CD8-positive, alpha-beta memory T cell (primary cell): ENCODE measurements at regions not wholly inside any gene's neighbourhood (a gene's known extent, or its start where the extent isn't known, plus 50 kb on each side); places are given as distances from the start of the nearest gene placed in this dataset.

Experiments
- CTCF ChIA-PET: fragments of 350-600 bp; sonication (Branson Sonifier 250); formaldehyde crosslinking; loops from one replicate; lab custom pipeline; 2021; ENCODE audit warnings: antibody characterized with exemption; lab: Charles Lee
- POLR2A ChIA-PET: fragments of 350-600 bp; sonication (Branson Sonifier 250); formaldehyde crosslinking; loops from one replicate; lab custom pipeline; 2021; ENCODE audit warnings: antibody characterized with exemption; lab: Charles Lee
- DNase-seq, 5 donors: peaks; one replicate each; pipeline versions ENCODE4 v3.0.0 to v3.0.0-alpha.2; 2020 to 2022; ENCODE audit warnings: mixed read lengths in 1 of 5
- H3K27ac ChIP-seq: one replicate; pipeline ENCODE4 v1.7.0; 2013; ENCODE audit warnings: low read depth, mild to moderate bottlenecking, low read length, moderate library complexity
- H3K27me3 ChIP-seq: 2 replicates; pipeline ENCODE4 v1.7.0; 2013; ENCODE audit warnings: low read length, mild to moderate bottlenecking; ENCODE audit not compliant: insufficient read depth, poor library complexity, severe bottlenecking
- H3K36me3 ChIP-seq: 2 replicates; pipeline ENCODE4 v1.7.0; 2013; ENCODE audit warnings: mild to moderate bottlenecking, low read length, moderate library complexity; ENCODE audit not compliant: insufficient read depth
- H3K4me1 ChIP-seq: 2 replicates; pipeline ENCODE4 v1.7.0; 2013; ENCODE audit warnings: mild to moderate bottlenecking, low read length, moderate library complexity; ENCODE audit not compliant: insufficient read depth
- H3K4me3 ChIP-seq: 2 replicates; pipeline ENCODE4 v1.7.0; 2013; ENCODE audit warnings: mild to moderate bottlenecking, low read length
- H3K9me3 ChIP-seq: 2 replicates; pipeline ENCODE4 v1.7.0; 2013; ENCODE audit warnings: mild to moderate bottlenecking, low read length
- H3K27ac Mint-ChIP-seq, 8 donors: one replicate each; pipeline ENCODE4 v1.8.0; 2020 to 2021; ENCODE audit warnings: mixed read lengths in 8 of 8, mild to moderate bottlenecking in 6 of 8, inconsistent platforms in 3 of 8, moderate library complexity in 3 of 8
- H3K27me3 Mint-ChIP-seq, 2 donors: one replicate each; pipeline ENCODE4 v1.8.0; 2020 to 2021; ENCODE audit warnings: mixed read lengths in 2 of 2, mild to moderate bottlenecking in 1 of 2, moderate library complexity in 1 of 2
- H3K36me3 Mint-ChIP-seq, 3 donors: one replicate each; pipeline ENCODE4 v1.8.0; 2020 to 2021; ENCODE audit warnings: mixed read lengths in 3 of 3, inconsistent platforms in 1 of 3, mild to moderate bottlenecking in 1 of 3
- H3K4me1 Mint-ChIP-seq, 3 donors: one replicate each; pipeline ENCODE4 v1.8.0; 2020 to 2021; ENCODE audit warnings: mixed read lengths in 3 of 3, inconsistent platforms in 1 of 3, mild to moderate bottlenecking in 1 of 3
- H3K4me3 Mint-ChIP-seq, 7 donors: one replicate each; pipeline ENCODE4 v1.8.0; 2020 to 2021; ENCODE audit warnings: mixed read lengths in 7 of 7, mild to moderate bottlenecking in 6 of 7, moderate library complexity in 4 of 7, inconsistent platforms in 2 of 7
- H3K9me3 Mint-ChIP-seq, 5 donors: one replicate each; pipeline ENCODE4 v1.8.0; 2020 to 2022; ENCODE audit warnings: mixed read lengths in 5 of 5, mild to moderate bottlenecking in 3 of 5, moderate library complexity in 2 of 5, inconsistent platforms in 1 of 5

DNA sequence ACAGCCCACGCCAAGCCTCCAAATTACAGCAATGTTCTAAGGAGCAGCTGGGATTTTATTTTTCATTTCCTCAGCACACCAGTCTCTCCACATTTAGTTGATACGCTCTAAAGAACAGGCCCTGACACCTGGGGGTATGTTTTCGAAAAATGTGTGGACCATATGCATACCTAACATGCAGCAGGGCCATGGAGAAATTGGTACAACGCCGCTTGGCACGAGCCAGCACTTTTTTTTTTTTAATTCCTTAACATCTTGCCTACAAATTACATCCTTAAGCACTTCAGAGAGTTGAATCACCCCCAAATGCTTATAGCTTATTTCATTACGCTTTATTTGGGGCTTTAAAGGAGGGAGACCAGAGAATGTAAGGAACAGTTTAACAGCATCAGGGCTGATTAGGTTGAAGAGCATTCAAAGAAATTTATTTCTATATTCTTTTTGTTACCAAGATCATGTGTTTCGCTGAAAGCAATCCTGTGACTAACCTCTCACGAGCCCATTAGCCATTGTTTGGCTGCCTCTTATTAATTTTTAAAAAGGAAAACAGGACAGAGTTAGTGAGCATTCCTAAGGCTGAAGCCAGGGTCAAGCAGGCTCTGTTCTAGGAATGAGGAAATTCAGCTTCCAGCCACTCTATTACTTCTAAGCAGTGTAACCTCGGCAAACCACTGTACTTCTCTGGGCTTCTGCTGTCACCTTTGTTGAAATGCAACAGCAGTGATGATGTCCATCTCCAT, 173.8 kb downstream of the ACTL7B start:
- CTCF ChIA-PET = no interaction called here
- H3K4me3 Mint-ChIP-seq = no peak overlapping the region
- DNase-seq = no peak
- no peak overlapping the region for H3K27ac Mint-ChIP-seq
- POLR2A ChIA-PET = no interaction called here
- H3K27ac ChIP-seq = no peak overlapping the region
- no peaks in the 10 kb centered on the region for H3K4me1 ChIP-seq
- no peaks in the 10 kb centered on the region for H3K36me3 ChIP-seq
- H3K27me3 Mint-ChIP-seq = no peaks in the 10 kb centered on the region
- H3K27me3 ChIP-seq = no peaks in the 10 kb centered on the region
- peaks cover 0 to 5% (median 0%) of the 10 kb centered on the region in 5 donors for H3K9me3 Mint-ChIP-seq
- H3K9me3 ChIP-seq = no peaks in the 10 kb centered on the region
- no peaks in the 10 kb centered on the region for H3K36me3 Mint-ChIP-seq
- no peaks in the 10 kb centered on the region for H3K4me1 Mint-ChIP-seq
- H3K4me3 ChIP-seq = no peak overlapping the region

DNA sequence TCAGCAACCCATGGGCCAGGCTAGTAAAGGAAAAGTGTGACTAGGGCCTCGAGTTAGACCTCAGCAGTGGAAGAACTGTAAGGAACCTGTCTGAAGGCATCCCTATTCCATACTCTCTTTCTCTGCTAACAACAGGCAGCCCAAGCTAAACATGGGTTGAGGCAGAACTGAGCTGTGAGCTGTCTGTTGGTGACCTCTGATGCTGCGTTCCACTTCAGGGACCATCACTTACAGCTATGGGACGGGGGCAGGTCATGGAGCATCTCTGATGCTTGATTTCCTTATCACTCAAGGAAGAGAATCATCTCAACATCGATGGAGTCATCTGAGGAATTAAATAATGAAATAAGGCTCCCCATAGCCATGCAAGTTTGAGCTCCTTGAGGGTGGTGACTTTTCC, 174.8 kb downstream of the ACTL7B start:
- ChIA-PET CTCF (no interaction called here), POLR2A (no interaction called here)
- Histone ChIP-seq H3K27me3 (no peaks in the 10 kb centered on the region), H3K4me1 (no peaks in the 10 kb centered on the region), H3K27ac (no peak overlapping the region), H3K9me3 (no peaks in the 10 kb centered on the region), H3K4me3 (no peak overlapping the region), H3K36me3 (no peaks in the 10 kb centered on the region)
- no peak for DNase-seq
- Mint-ChIP-seq H3K27me3 (no peaks in the 10 kb centered on the region), H3K4me3 (no peak overlapping the region), H3K27ac (no peak overlapping the region), H3K9me3 (peaks cover 0 to 3% (median 0%) of the 10 kb centered on the region in 5 donors), H3K4me1 (no peaks in the 10 kb centered on the region), H3K36me3 (no peaks in the 10 kb centered on the region)

DNA sequence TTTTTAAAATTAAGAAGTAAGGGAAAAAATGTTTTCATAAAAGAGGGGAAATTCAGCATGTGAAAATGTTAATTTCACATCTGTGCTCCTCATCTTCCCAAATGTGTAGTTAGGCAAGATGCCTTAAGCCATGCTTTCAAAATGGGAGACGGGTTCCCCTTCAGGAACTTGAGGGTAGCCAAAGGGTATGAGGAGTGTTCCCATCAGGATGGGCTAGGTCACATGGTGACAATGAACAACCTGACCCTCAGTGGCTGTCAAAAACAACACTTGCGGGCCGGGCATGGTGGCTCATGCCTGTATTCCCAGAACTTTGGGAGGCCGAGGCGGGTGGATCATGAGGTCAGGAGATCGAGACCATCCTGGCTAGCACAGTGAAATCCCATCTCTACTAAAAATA, 178.0 kb downstream of the ACTL7B start:
- Histone ChIP-seq H3K27ac (no peak overlapping the region), H3K4me3 (no peak overlapping the region), H3K9me3 (no peaks in the 10 kb centered on the region), H3K27me3 (no peaks in the 10 kb centered on the region), H3K36me3 (no peaks in the 10 kb centered on the region), H3K4me1 (no peaks in the 10 kb centered on the region)
- no peak overlapping the region for H3K4me3 Mint-ChIP-seq
- no peaks in the 10 kb centered on the region for H3K27me3 Mint-ChIP-seq
- H3K36me3 Mint-ChIP-seq = no peaks in the 10 kb centered on the region
- ChIA-PET CTCF (no interaction called here), POLR2A (no interaction called here)
- no peak overlapping the region for H3K27ac Mint-ChIP-seq
- no peak for DNase-seq
- H3K4me1 Mint-ChIP-seq = no peaks in the 10 kb centered on the region
- peaks cover 0 to 3% (median 0%) of the 10 kb centered on the region in 5 donors for H3K9me3 Mint-ChIP-seq

DNA sequence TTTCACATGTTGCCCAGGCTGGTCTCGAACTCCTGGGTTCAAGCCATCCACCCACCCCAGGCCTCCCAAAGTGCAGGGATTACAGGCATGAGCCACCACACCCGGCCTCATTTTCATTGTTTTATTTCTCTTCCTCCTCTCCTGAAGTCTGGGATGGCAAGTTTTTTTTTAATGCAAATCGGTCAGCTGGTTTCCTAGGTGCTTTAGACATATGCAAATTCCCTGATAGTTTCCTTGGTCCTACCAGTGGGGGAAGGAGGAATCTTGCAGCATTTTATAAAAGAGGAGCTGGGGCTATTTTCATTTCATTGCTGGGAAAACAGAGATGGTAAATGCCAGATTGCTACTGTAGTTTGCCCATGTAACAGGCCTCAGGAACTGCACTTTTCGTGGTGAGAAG, 179.4 kb downstream of the ACTL7B start:
- no peak for DNase-seq
- CTCF ChIA-PET = no interaction called here
- H3K36me3 ChIP-seq = no peaks in the 10 kb centered on the region
- Mint-ChIP-seq H3K4me1 (no peaks in the 10 kb centered on the region), H3K27me3 (no peaks in the 10 kb centered on the region), H3K4me3 (no peak overlapping the region), H3K36me3 (no peaks in the 10 kb centered on the region), H3K27ac (no peak overlapping the region), H3K9me3 (peaks cover 0 to 3% (median 0%) of the 10 kb centered on the region in 5 donors)
- POLR2A ChIA-PET = no interaction called here
- no peak overlapping the region for H3K4me3 ChIP-seq
- H3K27ac ChIP-seq = no peak overlapping the region
- no peaks in the 10 kb centered on the region for H3K9me3 ChIP-seq
- no peaks in the 10 kb centered on the region for H3K27me3 ChIP-seq
- no peaks in the 10 kb centered on the region for H3K4me1 ChIP-seq

DNA sequence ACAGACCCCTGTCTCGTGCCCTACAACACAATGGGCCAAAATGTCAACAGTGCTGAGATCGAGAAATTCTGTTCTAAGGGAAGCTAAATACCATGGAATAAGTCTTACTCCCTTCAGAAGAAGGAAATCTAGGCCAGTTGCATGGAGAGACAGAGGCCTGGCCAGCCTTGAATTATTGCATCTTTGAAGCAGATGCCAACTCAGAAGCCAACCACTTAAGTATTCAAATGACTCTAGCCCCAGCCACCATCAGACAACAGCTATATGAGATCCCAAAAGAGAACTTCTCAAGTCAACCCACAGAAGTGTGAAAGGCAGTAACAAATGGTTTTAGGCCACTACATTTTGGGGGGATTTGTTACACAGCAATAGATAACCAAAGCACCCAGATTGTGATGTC, 180.1 kb downstream of the ACTL7B start:
- Histone ChIP-seq H3K4me3 (no peak overlapping the region), H3K9me3 (no peaks in the 10 kb centered on the region), H3K4me1 (no peaks in the 10 kb centered on the region), H3K27ac (no peak overlapping the region), H3K36me3 (no peaks in the 10 kb centered on the region), H3K27me3 (no peaks in the 10 kb centered on the region)
- no peak overlapping the region for H3K27ac Mint-ChIP-seq
- H3K36me3 Mint-ChIP-seq = no peaks in the 10 kb centered on the region
- no peaks in the 10 kb centered on the region for H3K27me3 Mint-ChIP-seq
- DNase-seq = no peak
- H3K9me3 Mint-ChIP-seq = peaks cover 0 to 3% (median 0%) of the 10 kb centered on the region in 5 donors
- H3K4me1 Mint-ChIP-seq = no peaks in the 10 kb centered on the region
- H3K4me3 Mint-ChIP-seq = no peak overlapping the region
- ChIA-PET CTCF (no interaction called here), POLR2A (no interaction called here)

DNA sequence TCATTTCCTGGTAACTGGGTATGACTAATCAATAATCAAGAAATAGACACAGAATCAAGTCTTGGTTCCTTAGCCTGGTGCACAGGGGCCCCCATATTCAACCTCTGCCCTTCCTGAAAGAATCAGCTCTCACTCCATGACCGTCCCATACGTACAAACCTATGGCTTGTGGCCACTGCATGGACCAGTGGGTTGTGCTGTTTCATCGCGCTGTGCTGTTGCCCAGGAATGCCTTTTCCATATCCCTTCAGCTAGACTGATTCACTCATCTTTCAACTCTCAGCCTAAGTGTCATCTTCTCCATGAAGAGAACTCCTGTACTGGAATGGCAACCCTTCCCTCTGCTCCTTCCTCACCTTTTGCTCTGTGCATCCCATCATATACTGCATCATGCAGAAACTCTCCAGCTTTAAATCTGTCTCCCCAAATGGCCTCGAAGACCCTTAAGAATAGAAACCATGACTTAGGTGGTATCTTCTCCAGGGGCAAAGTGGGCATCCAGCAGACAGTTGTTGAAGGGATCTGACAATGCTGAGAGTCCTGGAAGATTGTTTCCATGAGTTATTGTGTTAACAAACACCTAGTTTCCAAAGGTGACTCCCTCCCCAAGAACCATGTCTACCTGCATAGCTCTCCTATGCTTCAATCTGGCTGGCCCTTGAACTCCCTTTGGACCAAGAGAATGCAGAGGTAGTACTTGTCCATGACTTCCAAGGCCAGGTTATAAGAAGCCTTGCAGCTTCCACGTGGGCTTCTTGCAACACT, 180.8 kb downstream of the ACTL7B start:
- H3K4me1 ChIP-seq = no peaks in the 10 kb centered on the region
- H3K4me1 Mint-ChIP-seq = no peaks in the 10 kb centered on the region
- CTCF ChIA-PET = no interaction called here
- no peak overlapping the region for H3K27ac ChIP-seq
- H3K9me3 Mint-ChIP-seq = peaks cover 0 to 3% (median 2%) of the 10 kb centered on the region in 5 donors
- H3K36me3 Mint-ChIP-seq = no peaks in the 10 kb centered on the region
- no peak overlapping the region for H3K27ac Mint-ChIP-seq
- POLR2A ChIA-PET = no interaction called here
- no peaks in the 10 kb centered on the region for H3K27me3 Mint-ChIP-seq
- H3K4me3 ChIP-seq = no peak overlapping the region
- H3K4me3 Mint-ChIP-seq = no peak overlapping the region
- H3K36me3 ChIP-seq = no peaks in the 10 kb centered on the region
- H3K27me3 ChIP-seq = no peaks in the 10 kb centered on the region
- DNase-seq = no peak
- H3K9me3 ChIP-seq = no peaks in the 10 kb centered on the region

DNA sequence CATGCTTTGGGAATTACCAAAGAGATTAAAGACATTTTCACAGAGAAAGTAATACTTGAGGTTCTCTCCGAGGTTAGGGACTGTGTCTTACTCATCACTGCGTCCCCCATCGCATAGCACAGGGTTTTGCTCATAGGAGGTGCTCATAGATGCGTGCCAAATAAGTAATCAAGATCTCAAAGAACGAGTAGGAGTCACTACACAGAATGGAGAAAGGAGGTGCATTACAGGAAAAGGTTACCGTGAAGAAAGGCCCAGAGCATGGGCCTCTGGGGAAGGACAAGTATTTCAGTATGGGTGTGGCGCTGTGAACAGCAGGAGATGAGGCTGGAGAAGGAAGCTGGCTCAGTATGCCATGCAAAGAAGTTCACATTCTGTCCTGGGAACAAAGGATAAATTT, 182.4 kb downstream of the ACTL7B start:
- H3K27me3 ChIP-seq = no peaks in the 10 kb centered on the region
- ChIA-PET CTCF (no interaction called here), POLR2A (no interaction called here)
- H3K4me3 Mint-ChIP-seq = no peak overlapping the region
- no peaks in the 10 kb centered on the region for H3K27me3 Mint-ChIP-seq
- DNase-seq = no peak
- no peaks in the 10 kb centered on the region for H3K4me1 Mint-ChIP-seq
- H3K4me3 ChIP-seq = no peak overlapping the region
- no peaks in the 10 kb centered on the region for H3K4me1 ChIP-seq
- no peak overlapping the region for H3K27ac Mint-ChIP-seq
- H3K27ac ChIP-seq = no peak overlapping the region
- no peaks in the 10 kb centered on the region for H3K36me3 Mint-ChIP-seq
- no peaks in the 10 kb centered on the region for H3K36me3 ChIP-seq
- peaks cover 0 to 4% (median 2%) of the 10 kb centered on the region in 5 donors for H3K9me3 Mint-ChIP-seq
- H3K9me3 ChIP-seq = no peaks in the 10 kb centered on the region

DNA sequence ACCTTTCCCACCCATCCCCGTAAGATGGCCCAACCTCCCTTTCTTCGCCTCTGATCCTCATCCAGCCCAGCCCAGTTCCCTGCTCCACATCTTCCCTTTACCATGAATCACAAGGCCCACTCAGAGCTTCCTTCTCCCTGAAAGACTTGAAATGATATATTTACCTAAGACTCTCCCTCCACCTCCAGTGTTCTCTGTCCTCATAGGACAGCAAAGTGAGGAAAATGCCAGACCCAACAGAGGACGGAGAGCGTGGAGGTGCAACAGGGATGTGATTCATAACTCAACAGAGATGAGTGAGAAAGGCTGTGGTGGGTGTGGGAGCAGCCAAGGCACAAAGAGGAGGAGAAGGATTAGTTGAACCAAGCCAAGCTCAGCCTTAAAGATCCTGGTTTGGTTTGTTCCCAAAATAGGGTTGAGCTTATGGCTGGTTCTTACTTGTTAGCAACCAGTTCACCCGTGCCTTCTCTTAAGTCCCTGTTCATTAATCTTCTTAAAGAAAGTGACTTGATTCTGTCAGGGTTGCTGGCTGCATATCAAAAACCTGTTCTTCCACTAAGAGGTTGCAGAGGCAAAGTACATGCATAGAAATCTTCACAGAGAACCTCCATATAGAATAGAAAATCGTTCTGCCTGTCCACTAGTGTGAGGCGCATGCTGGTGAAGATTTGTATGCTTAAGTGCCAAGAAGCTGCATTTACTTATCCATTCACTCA, 183.2 kb downstream of the ACTL7B start:
- no peaks in the 10 kb centered on the region for H3K36me3 Mint-ChIP-seq
- Histone ChIP-seq H3K27ac (no peak overlapping the region), H3K9me3 (no peaks in the 10 kb centered on the region), H3K27me3 (no peaks in the 10 kb centered on the region), H3K36me3 (no peaks in the 10 kb centered on the region), H3K4me3 (no peak overlapping the region), H3K4me1 (no peaks in the 10 kb centered on the region)
- no peaks in the 10 kb centered on the region for H3K27me3 Mint-ChIP-seq
- CTCF ChIA-PET = no interaction called here
- H3K4me1 Mint-ChIP-seq = no peaks in the 10 kb centered on the region
- H3K9me3 Mint-ChIP-seq = peaks cover 0 to 4% (median 2%) of the 10 kb centered on the region in 5 donors
- peak overlapping the region in 1 of 8 donors; percentile 77 for H3K27ac Mint-ChIP-seq
- POLR2A ChIA-PET = no interaction called here
- H3K4me3 Mint-ChIP-seq = no peak overlapping the region
- no peak for DNase-seq
